GM21360 (cell line): ENCODE measurements at regions not wholly inside any gene's neighbourhood (a gene's known extent, or its start where the extent isn't known, plus 50 kb on each side); places are given as distances from the start of the nearest gene placed in this dataset.
"Not testable (repeated sequence)": the region's sequence is repeated elsewhere in the genome, so short reads cannot be mapped to it uniquely, and the experiment has no call there.

Experiments
- ATAC-seq: cut with Tn5 transposase; IDR thresholded peaks from one replicate; pipeline ENCODE4 v1.9.1; 2021; ENCODE audit warnings: mild to moderate bottlenecking, moderate library complexity; ENCODE audit not compliant: unreplicated experiment

GRCh38 chr5:60447488-60447920 lies 252.5 kb downstream of the DEPDC1B start:
- ATAC-seq = no peak

- no peak for ATAC-seq
These were observed 253.0 kb downstream of the DEPDC1B start for GRCh38 chr5:60446917-60447316.

GRCh38 chr5:60445921-60446320 lies 254.0 kb downstream of the DEPDC1B start:
- ATAC-seq = no peak

GRCh38 chr5:60445427-60445826 lies 254.5 kb downstream of the DEPDC1B start:
- no peak for ATAC-seq

DNA sequence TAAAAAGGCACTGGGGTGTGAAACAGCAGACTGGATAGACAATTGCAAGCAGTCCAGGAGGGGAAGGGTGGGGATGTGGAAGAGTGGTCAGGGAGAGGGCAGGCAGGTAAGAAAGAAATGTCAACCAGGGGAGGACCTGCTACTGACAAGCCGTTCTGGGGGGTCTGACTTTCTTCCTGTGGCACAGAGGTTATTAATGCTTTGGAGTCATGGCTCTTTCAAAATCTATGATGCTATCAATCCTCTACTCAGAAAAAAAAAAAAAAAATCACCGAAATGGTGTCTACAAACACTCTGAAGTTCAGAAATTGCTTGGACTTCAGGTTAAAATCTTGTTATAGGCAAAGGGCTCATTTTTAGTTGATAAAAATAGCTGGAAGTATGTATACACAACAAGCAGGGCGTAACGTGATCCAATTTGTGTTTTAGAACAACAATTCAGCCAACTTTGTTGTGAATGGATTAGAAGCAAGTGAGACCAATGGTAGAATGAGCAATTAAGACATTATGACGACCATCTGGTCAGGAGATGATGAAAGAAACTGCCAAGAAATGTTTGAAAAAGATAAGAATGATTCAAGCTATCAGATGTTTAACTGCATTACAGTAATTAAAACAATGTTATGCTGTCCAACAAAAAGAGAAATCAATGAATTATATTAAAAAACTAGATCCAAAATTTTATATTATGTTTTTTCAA lies 255.2 kb downstream of the DEPDC1B start:
- no peak for ATAC-seq

DNA sequence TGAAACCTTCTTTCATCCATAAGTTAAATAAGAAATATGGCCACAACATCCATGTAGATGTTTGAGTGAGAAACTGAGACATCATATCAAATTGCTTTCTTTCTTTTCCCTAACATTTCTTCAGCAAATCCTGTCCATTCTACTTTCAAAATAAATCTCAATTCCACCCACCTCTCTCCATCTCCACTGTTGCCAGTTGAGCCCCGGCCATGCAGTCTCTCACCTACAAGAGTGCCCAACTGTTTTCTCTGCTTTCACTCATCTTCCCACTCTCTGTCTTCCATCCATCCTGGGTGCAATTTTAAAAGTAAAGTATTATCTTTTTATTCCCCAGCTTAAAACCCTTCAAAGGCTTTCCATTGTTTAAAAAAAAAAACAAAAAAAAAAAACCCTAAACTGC lies 260.4 kb downstream of the DEPDC1B start:
- ATAC-seq = no peak

GRCh38 chr5:60437308-60437707 lies 262.7 kb downstream of the DEPDC1B start:
- peak; percentile 35 for ATAC-seq

DNA sequence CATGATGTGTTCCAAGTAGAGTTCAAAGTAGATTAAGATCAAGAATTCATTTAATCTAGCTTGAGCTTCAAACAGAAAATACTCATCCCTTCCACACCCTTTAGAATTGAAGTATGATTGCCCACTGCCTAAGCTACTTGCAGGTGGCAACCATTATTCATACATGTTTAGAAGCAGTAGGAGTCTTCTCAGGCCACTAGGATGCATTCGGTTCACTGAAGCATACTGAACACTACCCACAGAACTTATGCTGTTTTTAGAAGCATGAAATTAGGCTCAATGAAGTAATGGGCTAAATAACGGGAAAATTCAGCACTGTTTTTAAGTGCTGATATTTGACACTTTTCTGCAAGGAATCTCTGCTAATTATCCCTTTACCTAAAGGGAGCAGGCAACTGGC lies 263.4 kb downstream of the DEPDC1B start:
- peak; percentile 91 for ATAC-seq

DNA sequence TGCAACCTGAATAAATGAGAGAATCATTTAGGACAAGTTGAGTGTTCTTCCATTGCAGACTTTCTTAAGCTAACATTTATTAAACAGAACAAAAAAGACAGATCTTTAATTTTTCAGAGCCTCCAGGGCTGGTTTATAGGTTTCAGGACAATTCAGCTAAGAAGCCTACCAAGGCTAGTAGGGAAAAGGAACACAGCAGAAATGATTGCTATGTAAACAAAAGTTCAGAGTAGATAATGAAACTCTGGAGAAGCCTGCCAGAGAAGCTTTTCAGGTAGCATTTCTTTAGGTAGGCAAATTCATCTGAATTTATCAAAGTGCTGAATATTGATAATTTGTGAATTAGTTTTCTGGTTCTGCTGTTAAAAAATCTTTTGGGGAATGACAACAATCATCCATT lies 264.2 kb downstream of the DEPDC1B start:
- no peak for ATAC-seq

- not testable (repeated sequence) for ATAC-seq
These were observed 273.8 kb downstream of the DEPDC1B start for GRCh38 chr5:60426189-60426588.

- not testable (repeated sequence) for ATAC-seq
These were observed 279.2 kb downstream of the DEPDC1B start for GRCh38 chr5:60420773-60421172.

DNA sequence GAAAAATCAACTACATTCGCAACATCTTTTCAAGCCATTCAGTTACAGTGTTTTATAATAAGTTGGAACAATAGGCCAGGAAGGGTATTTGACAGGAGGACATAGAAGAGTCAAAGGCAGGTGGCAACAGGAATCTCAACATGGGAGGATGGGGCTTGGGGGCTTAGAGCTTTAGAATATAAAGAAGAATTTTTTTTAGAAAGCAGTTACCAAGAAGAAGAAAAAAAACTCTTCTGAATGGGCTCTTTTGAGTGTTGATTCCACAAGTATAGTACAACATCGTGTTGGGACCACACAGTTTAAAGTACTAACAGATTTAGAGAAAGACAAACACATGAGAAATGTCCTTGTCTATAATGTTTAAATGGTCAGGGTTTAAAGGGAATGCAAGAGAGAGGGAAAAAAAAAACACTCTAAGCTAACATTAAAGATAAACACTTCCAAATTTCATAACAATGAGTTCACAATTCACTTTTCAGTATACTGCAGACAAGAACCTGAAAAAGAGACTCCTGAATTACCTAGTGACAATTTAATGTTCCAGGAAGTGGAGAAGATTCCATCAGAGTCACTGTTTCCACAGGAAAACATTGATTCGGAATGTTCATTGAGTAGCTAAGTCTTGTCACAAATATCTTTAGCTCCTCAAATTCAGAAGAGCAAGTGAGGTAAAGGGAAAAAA lies 282.3 kb downstream of the DEPDC1B start:
- no peak for ATAC-seq

GRCh38 chr5:60415443-60415842 lies 284.5 kb downstream of the DEPDC1B start:
- no peak for ATAC-seq

- ATAC-seq = no peak
These were observed 289.5 kb downstream of the DEPDC1B start for GRCh38 chr5:60410427-60410826.

- no peak for ATAC-seq
These were observed 295.8 kb downstream of the DEPDC1B start for GRCh38 chr5:60404171-60404570.

- no peak for ATAC-seq
These were observed 296.5 kb downstream of the DEPDC1B start for GRCh38 chr5:60403343-60404006.

- no peak for ATAC-seq
These were observed 297.7 kb downstream of the DEPDC1B start for GRCh38 chr5:60402161-60402785.

GRCh38 chr5:60401526-60401925 lies 298.4 kb downstream of the DEPDC1B start:
- ATAC-seq = no peak

- ATAC-seq = no peak
These were observed 300.5 kb downstream of the DEPDC1B start for GRCh38 chr5:60399507-60399906.

GRCh38 chr5:60395712-60396329 lies 304.1 kb downstream of the DEPDC1B start:
- no peak for ATAC-seq

GRCh38 chr5:60387051-60387440 lies 312.9 kb downstream of the DEPDC1B start:
- no peak for ATAC-seq
